Mesodermal cell (in vitro differentiated cells): ENCODE measurements at regions not wholly inside any gene's neighbourhood (a gene's known extent, or its start where the extent isn't known, plus 50 kb on each side); places are given as distances from the start of the nearest gene placed in this dataset.

ENCODE experiments used
- H3K27ac ChIP-seq: 2 replicates; pipeline ENCODE4 v1.7.0; 2013; ENCODE audit warnings: mild to moderate bottlenecking, low read depth, low read length, moderate library complexity; ENCODE audit not compliant: severe bottlenecking
- H3K36me3 ChIP-seq: 2 replicates; pipeline ENCODE4 v1.7.1; 2013; ENCODE audit warnings: mild to moderate bottlenecking, low read length, moderate library complexity; ENCODE audit not compliant: control insufficient read depth, insufficient read depth
- H3K4me1 ChIP-seq: one replicate; pipeline ENCODE4 v1.7.1; 2013; ENCODE audit warnings: mild to moderate bottlenecking, low read length; ENCODE audit not compliant: insufficient read depth, control insufficient read depth, poor library complexity, severe bottlenecking
- H3K4me3 ChIP-seq: 2 replicates; pipeline ENCODE4 v1.7.0; 2013; ENCODE audit warnings: low read length, control low read depth, mild to moderate bottlenecking; ENCODE audit not compliant: insufficient read depth, poor library complexity, severe bottlenecking; ENCODE audit errors: extremely low read depth
- H3K9me3 ChIP-seq: 2 replicates; pipeline ENCODE4 v1.7.1; 2013; ENCODE audit warnings: mild to moderate bottlenecking, low read length, moderate library complexity; ENCODE audit not compliant: control insufficient read depth
- WGBS, 2 experiments: methylation state at CpG; one replicate each; pipeline ENCODE4 v1.1.5; 2013; ENCODE audit warnings: missing lambda C conversion rate in 2 of 2; ENCODE audit not compliant: insufficient coverage in 2 of 2; 5-methylcytosine and 5-hydroxymethylcytosine counted together

GRCh38 chr17:77001487-77001886, 133.3 kb downstream of the MGAT5B start:
- WGBS, 2 experiments: 96 to 100% methylated on average over 1 to 5 of the region's 7 CpGs
- Histone ChIP-seq H3K27ac (no peak overlapping the region), H3K9me3 (no peaks in the 10 kb centered on the region), H3K4me1 (peaks cover 14% of the 10 kb centered on the region), H3K4me3 (no peak overlapping the region), H3K36me3 (no peaks in the 10 kb centered on the region)

- H3K4me3 ChIP-seq: no peak overlapping the region
- peaks cover 14% of the 10 kb centered on the region for H3K4me1 ChIP-seq
- WGBS, 2 experiments: 58 to 69% methylated on average over 17 to 18 of the region's 23 CpGs
- peak overlapping the region; percentile 45 for H3K27ac ChIP-seq
- H3K9me3 ChIP-seq: no peaks in the 10 kb centered on the region
- no peaks in the 10 kb centered on the region for H3K36me3 ChIP-seq
These were observed 134.2 kb downstream of the MGAT5B start for GRCh38 chr17:77002103-77003045.

- H3K4me1 ChIP-seq: peaks cover 12% of the 10 kb centered on the region
- WGBS, 2 experiments: 89 to 91% methylated on average over 1 of the region's 2 CpGs
These were observed 135.5 kb downstream of the MGAT5B start for GRCh38 chr17:77003699-77004098.

GRCh38 chr17:77006971-77007649, 133.7 kb upstream of the SEC14L1 start:
- Histone ChIP-seq H3K4me3 (no peak overlapping the region), H3K27ac (no peak overlapping the region), H3K9me3 (peaks cover 7% of the 10 kb centered on the region), H3K36me3 (no peaks in the 10 kb centered on the region), H3K4me1 (peaks cover 2% of the 10 kb centered on the region)
- 84 to 91% methylated on average over 20 of the region's 20 CpGs for WGBS, 2 experiments

More at GRCh38 chr17:77003699-77004098, 135.5 kb downstream of the MGAT5B start:
- Histone ChIP-seq H3K4me3 (no peak overlapping the region), H3K9me3 (no peaks in the 10 kb centered on the region), H3K27ac (no peak overlapping the region), H3K36me3 (no peaks in the 10 kb centered on the region)

- Histone ChIP-seq H3K4me1 (no peaks in the 10 kb centered on the region), H3K27ac (no peak overlapping the region), H3K9me3 (peaks cover 7% of the 10 kb centered on the region), H3K36me3 (no peaks in the 10 kb centered on the region), H3K4me3 (no peak overlapping the region)
- no CpG with 5 or more reads among the region's 2 CpGs for WGBS, 2 experiments
These were observed 130.9 kb upstream of the SEC14L1 start for GRCh38 chr17:77009877-77010276.

- peaks cover 7% of the 10 kb centered on the region for H3K9me3 ChIP-seq
- no peak overlapping the region for H3K4me3 ChIP-seq
- H3K27ac ChIP-seq: no peak overlapping the region
- no peaks in the 10 kb centered on the region for H3K4me1 ChIP-seq
- no peaks in the 10 kb centered on the region for H3K36me3 ChIP-seq
These were observed 130.1 kb upstream of the SEC14L1 start for GRCh38 chr17:77010667-77011066.

GRCh38 chr17:77011173-77012011, 129.4 kb upstream of the SEC14L1 start:
- no peak overlapping the region for H3K4me3 ChIP-seq
- no peaks in the 10 kb centered on the region for H3K36me3 ChIP-seq
- 71 to 81% methylated on average over 4 of the region's 7 CpGs for WGBS, 2 experiments
- H3K9me3 ChIP-seq: peaks cover 7% of the 10 kb centered on the region
- H3K4me1 ChIP-seq: no peaks in the 10 kb centered on the region
- no peak overlapping the region for H3K27ac ChIP-seq

- no peaks in the 10 kb centered on the region for H3K4me1 ChIP-seq
- no peaks in the 10 kb centered on the region for H3K9me3 ChIP-seq
- H3K36me3 ChIP-seq: no peaks in the 10 kb centered on the region
- H3K27ac ChIP-seq: no peak overlapping the region
- 71 to 80% methylated on average over 5 of the region's 5 CpGs for WGBS, 2 experiments
- H3K4me3 ChIP-seq: no peak overlapping the region
These were observed 122.3 kb upstream of the SEC14L1 start for GRCh38 chr17:77018504-77018903.

- H3K9me3 ChIP-seq: no peaks in the 10 kb centered on the region
These were observed 120.8 kb upstream of the SEC14L1 start for GRCh38 chr17:77019893-77020379.

GRCh38 chr17:77020973-77021372, 119.8 kb upstream of the SEC14L1 start:
- no peak overlapping the region for H3K4me3 ChIP-seq
- no peaks in the 10 kb centered on the region for H3K36me3 ChIP-seq
- WGBS, 2 experiments: 71 to 100% methylated on average over 1 of the region's 1 CpG
- no peak overlapping the region for H3K27ac ChIP-seq
- no peaks in the 10 kb centered on the region for H3K9me3 ChIP-seq
- no peaks in the 10 kb centered on the region for H3K4me1 ChIP-seq

More at GRCh38 chr17:77019893-77020379, 120.8 kb upstream of the SEC14L1 start:
- Histone ChIP-seq H3K36me3 (no peaks in the 10 kb centered on the region), H3K27ac (no peak overlapping the region), H3K4me3 (no peak overlapping the region), H3K4me1 (no peaks in the 10 kb centered on the region)
- WGBS, 2 experiments: 76 to 80% methylated on average over 9 of the region's 12 CpGs
